HCT116 (cell line): ENCODE measurements at regions not wholly inside any gene's neighbourhood (a gene's known extent, or its start where the extent isn't known, plus 50 kb on each side); places are given as distances from the start of the nearest gene placed in this dataset.

Source experiments
- CTCF ChIP-seq, 3 experiments: fragments of 200-600 bp in 1 of 3; sonication (generic) in 1 of 3; IDR thresholded peaks in 2 of 3; conservative IDR thresholded peaks in 1 of 3; 2 replicates each; pipeline ENCODE4 v1.5.1; 2012 to 2017; ENCODE audit warnings: low read depth in 2 of 3, low read length in 2 of 3, antibody characterized with exemption in 1 of 3, borderline replicate concordance in 1 of 3, control low read depth in 1 of 3, mild to moderate bottlenecking in 1 of 3, mixed read lengths in 1 of 3, mixed run types in 1 of 3, moderate library complexity in 1 of 3; ENCODE audit not compliant: insufficient read depth in 1 of 3
- EZH2phosphoT487 ChIP-seq: fragments of 200-600 bp; IDR thresholded peaks from 2 replicates; pipeline ENCODE4 v1.6.1; 2018; ENCODE audit warnings: antibody characterized with exemption, borderline replicate concordance
- POLR2A ChIP-seq: IDR thresholded peaks from 2 replicates; pipeline ENCODE4 v1.7.0; 2011; ENCODE audit warnings: borderline replicate concordance; ENCODE audit not compliant: insufficient read depth, insufficient read length; ENCODE audit errors: extremely low read depth
- POLR2AphosphoS5 ChIP-seq: IDR thresholded peaks from 2 replicates; pipeline ENCODE4 v1.6.1; 2011; ENCODE audit warnings: mild to moderate bottlenecking, low read depth, low read length, moderate library complexity
- RAD21 ChIP-seq: IDR thresholded peaks from 2 replicates; pipeline ENCODE4 v1.6.1; 2012; ENCODE audit warnings: low read depth, mild to moderate bottlenecking
- REST ChIP-seq: IDR thresholded peaks from 2 replicates; pipeline ENCODE4 v1.6.1; 2012; ENCODE audit warnings: low read depth
- SP1 ChIP-seq: IDR thresholded peaks from 2 replicates; pipeline ENCODE4 v1.6.1; 2012; ENCODE audit warnings: low read depth
- SRF ChIP-seq: IDR thresholded peaks from 2 replicates; pipeline ENCODE4 v1.6.1; 2012; ENCODE audit warnings: low read depth
- TCF7L2 ChIP-seq: IDR thresholded peaks from 2 replicates; pipeline ENCODE4 v1.7.0; 2011; ENCODE audit warnings: borderline replicate concordance, inconsistent platforms; ENCODE audit not compliant: insufficient read depth, insufficient read length; ENCODE audit errors: extremely low read depth
- ZBTB33 ChIP-seq: IDR thresholded peaks from 2 replicates; pipeline ENCODE4 v1.6.1; 2011; ENCODE audit warnings: mild to moderate bottlenecking, low read length, moderate library complexity; ENCODE audit not compliant: insufficient replicate concordance; ENCODE audit errors: extremely low read depth
- ZFX ChIP-seq: fragments of 450-650 bp; IDR thresholded peaks from 2 replicates; pipeline ENCODE4 v1.6.1; 2017
- ZNF274 ChIP-seq: fragments of 200-500 bp; sonication (Bioruptor generic); IDR thresholded peaks from 2 replicates; pipeline ENCODE4 v1.6.1; 2014; ENCODE audit warnings: mild to moderate bottlenecking, low read depth, low read length, inconsistent platforms

GRCh38 chr4:84028340-84028739 is 470.8 kb downstream of the NKX6-1 start:
- peak; percentile 5 to 13 (median 12); a peak in 1 of 6 replicates for TF ChIP-seq CTCF (IDR thresholded peaks at IDR 0.05 in 2 of 3, conservative IDR thresholded peaks at IDR 0.05 in 1 of 3; ENCODE audit: borderline replicate concordance in 1 of 3, insufficient read depth in 1 of 3, low read depth in 2 of 3, low read length in 2 of 3)
- TF ChIP-seq SRF, result no peak
- TF ChIP-seq POLR2AphosphoS5, result no peak
- TF ChIP-seq POLR2A, result no peak
- TF ChIP-seq RAD21, result no peak
- TF ChIP-seq ZNF274, result no peak
- TF ChIP-seq TCF7L2, result no peak
- TF ChIP-seq REST, result no peak
- no peak for TF ChIP-seq ZFX
- no peak for TF ChIP-seq EZH2phosphoT487
- no peak for TF ChIP-seq SP1
- no peak for TF ChIP-seq ZBTB33
